Muscle of back (tissue), 3 donors: ENCODE measurements at regions not wholly inside any gene's neighbourhood (a gene's known extent, or its start where the extent isn't known, plus 50 kb on each side); places are given as distances from the start of the nearest gene placed in this dataset.
A peak's percentile ranks its signal among the peaks of the same experiment; 100 is the strongest.

ENCODE experiments used
- DNase-seq, 3 donors: peaks; one replicate each; pipeline versions ENCODE4 v3.0.0 to v3.0.0-alpha.2; 2013

- DNase-seq = no peak
These were observed 95.0 kb upstream of the BMPER start for GRCh38 chr7:33810356-33810755.

GRCh38 chr7:33813331-33813730, 92.0 kb upstream of the BMPER start:
- no peak for DNase-seq

- DNase-seq = peak in 2 of 3 donors; percentile 52 to 76
These were observed 90.9 kb upstream of the BMPER start for GRCh38 chr7:33814400-33814799.

GRCh38 chr7:33814936-33815335, 90.4 kb upstream of the BMPER start:
- peak in 2 of 3 donors; percentile 44 to 78 for DNase-seq

GRCh38 chr7:33815336-33815735, 90.0 kb upstream of the BMPER start:
- DNase-seq = peak in 2 of 3 donors; percentile 31 to 66

- DNase-seq = no peak
These were observed 89.2 kb upstream of the BMPER start for GRCh38 chr7:33816106-33816505.

- no peak for DNase-seq
These were observed 85.7 kb upstream of the BMPER start for GRCh38 chr7:33819658-33820057.

- DNase-seq = no peak
These were observed 85.1 kb upstream of the BMPER start for GRCh38 chr7:33820206-33820605.

GRCh38 chr7:33821970-33822369, 83.4 kb upstream of the BMPER start:
- DNase-seq = no peak

GRCh38 chr7:33823913-33824312, 81.4 kb upstream of the BMPER start:
- no peak for DNase-seq

GRCh38 chr7:33824911-33825459, 80.4 kb upstream of the BMPER start:
- no peak for DNase-seq

- no peak for DNase-seq
These were observed 79.7 kb upstream of the BMPER start for GRCh38 chr7:33825644-33826043.

- peak in 1 of 3 donors; percentile 57 for DNase-seq
These were observed 75.8 kb upstream of the BMPER start for GRCh38 chr7:33829536-33829935.

- DNase-seq = peak in 1 of 3 donors; percentile 55
These were observed 73.8 kb upstream of the BMPER start for GRCh38 chr7:33831389-33832141.

GRCh38 chr7:33832271-33832721, 73.0 kb upstream of the BMPER start:
- DNase-seq = peak; percentile 56 to 87 (median 70)

GRCh38 chr7:33836797-33837355, 68.5 kb upstream of the BMPER start:
- no peak for DNase-seq

- DNase-seq = no peak
These were observed 67.9 kb upstream of the BMPER start for GRCh38 chr7:33837356-33837851.

GRCh38 chr7:33841031-33841430, 64.3 kb upstream of the BMPER start:
- no peak for DNase-seq

GRCh38 chr7:33841705-33842129, 63.6 kb upstream of the BMPER start:
- peak in 1 of 3 donors; percentile 36 for DNase-seq

GRCh38 chr7:33842150-33842549, 63.2 kb upstream of the BMPER start:
- no peak for DNase-seq

GRCh38 chr7:33845991-33846509, 59.3 kb upstream of the BMPER start:
- DNase-seq = no peak

GRCh38 chr7:33849004-33849403, 56.3 kb upstream of the BMPER start:
- peak in 1 of 3 donors; percentile 25 for DNase-seq
